ENCODE measurements at regions not wholly inside any gene's neighbourhood (a gene's known extent, or its start where the extent isn't known, plus 50 kb on each side); places are given as distances from the start of the nearest gene placed in this dataset.
"Not testable (repeated sequence)": the region's sequence is repeated elsewhere in the genome, so short reads cannot be mapped to it uniquely, and the experiment has no call there.

DNA sequence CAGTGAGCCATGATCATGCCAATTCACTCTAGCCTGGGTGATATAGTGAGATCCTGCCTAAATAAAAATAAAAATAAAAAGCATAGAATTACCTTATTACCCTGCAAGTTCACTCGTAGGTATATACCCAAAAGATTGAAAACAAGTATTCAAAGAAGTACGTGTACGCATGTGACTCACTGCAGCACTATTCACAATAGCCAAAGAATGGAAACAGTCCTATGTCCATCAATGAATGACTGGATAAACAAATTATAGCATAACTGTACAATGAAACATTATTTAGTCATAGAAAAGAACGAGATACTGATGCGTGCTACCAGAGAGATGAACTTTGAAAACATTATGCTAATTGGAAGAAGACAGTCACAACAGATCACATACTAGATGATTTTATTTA is 204.6 kb upstream of the DIAPH2 start:
- Mint-ChIP-seq H3K36me3 (ENCODE audit: unreplicated experiment) (no peaks in the 10 kb centered on the region), H3K9me3 (ENCODE audit: unreplicated experiment) (no peaks in the 10 kb centered on the region), H3K27me3 (ENCODE audit: unreplicated experiment) (no peaks in the 10 kb centered on the region), H3K27ac (ENCODE audit: unreplicated experiment) (no peak overlapping the region), H3K4me3 (ENCODE audit: unreplicated experiment) (no peak overlapping the region), H3K4me1 (ENCODE audit: unreplicated experiment) (no peaks in the 10 kb centered on the region)
- no peak for DNase-seq (ENCODE audit: extremely low spot score, unreplicated experiment)
- TF ChIP-seq, protein P1, sequence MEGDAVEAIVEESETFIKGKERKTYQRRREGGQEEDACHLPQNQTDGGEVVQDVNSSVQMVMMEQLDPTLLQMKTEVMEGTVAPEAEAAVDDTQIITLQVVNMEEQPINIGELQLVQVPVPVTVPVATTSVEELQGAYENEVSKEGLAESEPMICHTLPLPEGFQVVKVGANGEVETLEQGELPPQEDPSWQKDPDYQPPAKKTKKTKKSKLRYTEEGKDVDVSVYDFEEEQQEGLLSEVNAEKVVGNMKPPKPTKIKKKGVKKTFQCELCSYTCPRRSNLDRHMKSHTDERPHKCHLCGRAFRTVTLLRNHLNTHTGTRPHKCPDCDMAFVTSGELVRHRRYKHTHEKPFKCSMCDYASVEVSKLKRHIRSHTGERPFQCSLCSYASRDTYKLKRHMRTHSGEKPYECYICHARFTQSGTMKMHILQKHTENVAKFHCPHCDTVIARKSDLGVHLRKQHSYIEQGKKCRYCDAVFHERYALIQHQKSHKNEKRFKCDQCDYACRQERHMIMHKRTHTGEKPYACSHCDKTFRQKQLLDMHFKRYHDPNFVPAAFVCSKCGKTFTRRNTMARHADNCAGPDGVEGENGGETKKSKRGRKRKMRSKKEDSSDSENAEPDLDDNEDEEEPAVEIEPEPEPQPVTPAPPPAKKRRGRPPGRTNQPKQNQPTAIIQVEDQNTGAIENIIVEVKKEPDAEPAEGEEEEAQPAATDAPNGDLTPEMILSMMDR (IDR thresholded peaks at IDR 0.05), result no peak

GRCh38 chrX:96481831-96482230 is 202.8 kb upstream of the DIAPH2 start:
- no peaks in the 10 kb centered on the region for H3K36me3 Mint-ChIP-seq (ENCODE audit: unreplicated experiment)
- no peak overlapping the region for H3K27ac Mint-ChIP-seq (ENCODE audit: unreplicated experiment)
- H3K4me3 Mint-ChIP-seq (ENCODE audit: unreplicated experiment), result no peak overlapping the region
- no peaks in the 10 kb centered on the region for H3K4me1 Mint-ChIP-seq (ENCODE audit: unreplicated experiment)
- H3K27me3 Mint-ChIP-seq (ENCODE audit: unreplicated experiment), result no peaks in the 10 kb centered on the region
- H3K9me3 Mint-ChIP-seq (ENCODE audit: unreplicated experiment), result no peaks in the 10 kb centered on the region
- TF ChIP-seq, protein P1 (IDR thresholded peaks at IDR 0.05), result no peak
- DNase-seq (ENCODE audit: extremely low spot score, unreplicated experiment), result no peak

GRCh38 chrX:96483647-96484160 is 200.9 kb upstream of the DIAPH2 start:
- TF ChIP-seq, protein P1 (IDR thresholded peaks at IDR 0.05), result no peak
- Mint-ChIP-seq H3K27me3 (ENCODE audit: unreplicated experiment) (no peaks in the 10 kb centered on the region), H3K4me1 (ENCODE audit: unreplicated experiment) (no peaks in the 10 kb centered on the region), H3K36me3 (ENCODE audit: unreplicated experiment) (no peaks in the 10 kb centered on the region), H3K27ac (ENCODE audit: unreplicated experiment) (no peak overlapping the region), H3K9me3 (ENCODE audit: unreplicated experiment) (no peaks in the 10 kb centered on the region), H3K4me3 (ENCODE audit: unreplicated experiment) (no peak overlapping the region)
- no peak for DNase-seq (ENCODE audit: extremely low spot score, unreplicated experiment)

DNA sequence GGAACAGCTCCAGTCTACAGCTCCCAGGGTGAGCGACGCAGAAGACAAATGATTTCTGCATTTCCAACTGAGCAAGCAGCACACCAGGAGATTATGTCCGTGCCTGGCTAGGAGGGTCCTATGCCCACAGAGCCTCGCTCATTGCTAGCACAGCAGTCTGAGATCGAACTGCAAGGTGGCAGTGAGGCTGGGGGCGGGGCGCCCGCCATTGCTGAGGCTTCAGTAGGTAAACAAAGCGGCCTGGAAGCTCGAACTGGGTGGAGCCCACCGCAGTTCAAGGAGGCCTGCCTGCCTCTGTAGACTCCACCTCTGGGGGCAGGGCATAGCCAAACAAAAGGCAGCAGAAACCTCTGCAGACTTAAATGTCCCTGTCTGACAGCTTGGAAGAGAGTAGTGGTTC is 198.0 kb upstream of the DIAPH2 start:
- not testable (repeated sequence) for H3K27ac Mint-ChIP-seq (ENCODE audit: unreplicated experiment); H3K36me3 Mint-ChIP-seq (ENCODE audit: unreplicated experiment); H3K27me3 Mint-ChIP-seq (ENCODE audit: unreplicated experiment); DNase-seq (ENCODE audit: extremely low spot score, unreplicated experiment); H3K4me3 Mint-ChIP-seq (ENCODE audit: unreplicated experiment); H3K9me3 Mint-ChIP-seq (ENCODE audit: unreplicated experiment); H3K4me1 Mint-ChIP-seq (ENCODE audit: unreplicated experiment)

DNA sequence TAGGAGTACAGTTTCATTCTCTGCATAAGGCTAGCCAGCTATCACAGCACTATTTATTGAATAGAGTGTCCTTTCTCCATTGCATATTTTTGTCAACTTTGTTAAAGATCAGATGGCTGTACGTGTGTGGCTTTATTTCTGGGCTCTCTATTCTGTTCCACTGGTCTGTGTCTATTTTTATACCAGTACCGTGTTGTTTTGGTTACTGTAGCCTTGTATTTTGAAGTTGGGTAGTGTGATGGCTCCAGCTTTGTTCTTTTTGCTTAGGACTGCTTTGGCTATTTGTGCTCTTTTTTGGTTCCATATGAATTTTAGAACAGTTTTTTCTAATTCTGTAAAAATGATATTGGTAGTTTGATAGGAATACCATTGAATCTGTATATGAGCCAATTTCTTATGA is 182.1 kb upstream of the DIAPH2 start:
- Mint-ChIP-seq H3K4me3 (ENCODE audit: unreplicated experiment) (no peak overlapping the region), H3K27me3 (ENCODE audit: unreplicated experiment) (peaks cover 3% of the 10 kb centered on the region), H3K27ac (ENCODE audit: unreplicated experiment) (no peak overlapping the region), H3K36me3 (ENCODE audit: unreplicated experiment) (no peaks in the 10 kb centered on the region), H3K4me1 (ENCODE audit: unreplicated experiment) (no peaks in the 10 kb centered on the region), H3K9me3 (ENCODE audit: unreplicated experiment) (peaks cover 9% of the 10 kb centered on the region)
- TF ChIP-seq, protein P1 (IDR thresholded peaks at IDR 0.05), result no peak
- no peak for DNase-seq (ENCODE audit: extremely low spot score, unreplicated experiment)

DNA sequence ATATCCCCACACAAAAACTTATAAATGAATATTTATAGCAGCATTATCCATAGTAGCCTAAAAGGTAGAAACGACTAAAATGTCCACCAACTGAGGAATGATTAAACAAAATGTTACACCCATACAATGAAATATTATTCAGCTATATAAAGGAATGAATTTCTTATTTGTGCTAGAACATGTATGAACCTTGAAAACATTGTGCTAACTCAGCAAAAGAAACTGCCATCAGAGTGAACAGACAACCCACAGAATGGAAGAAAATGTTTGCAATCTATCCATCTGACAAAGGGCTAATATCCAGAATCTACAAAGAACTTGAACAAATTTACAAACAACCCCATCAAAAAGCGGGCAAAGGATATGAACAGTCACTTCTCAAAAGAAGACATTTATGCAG is 155.3 kb upstream of the DIAPH2 start:
- not testable (repeated sequence) for H3K4me3 Mint-ChIP-seq (ENCODE audit: unreplicated experiment); DNase-seq (ENCODE audit: extremely low spot score, unreplicated experiment); H3K27ac Mint-ChIP-seq (ENCODE audit: unreplicated experiment); H3K4me1 Mint-ChIP-seq (ENCODE audit: unreplicated experiment); H3K36me3 Mint-ChIP-seq (ENCODE audit: unreplicated experiment); H3K9me3 Mint-ChIP-seq (ENCODE audit: unreplicated experiment); H3K27me3 Mint-ChIP-seq (ENCODE audit: unreplicated experiment)
